CD14-positive monocyte (primary cell): ENCODE measurements at regions not wholly inside any gene's neighbourhood (a gene's known extent, or its start where the extent isn't known, plus 50 kb on each side); places are given as distances from the start of the nearest gene placed in this dataset.

Experiments used
- DNase-seq, 3 donors: peaks; one replicate each; pipeline ENCODE4 v3.0.0-alpha.2; 2011 to 2022
- H2AFZ ChIP-seq: 2 replicates; pipeline ENCODE4 v1.6.0; 2012; ENCODE audit warnings: mild to moderate bottlenecking, low read depth, low read length, inconsistent platforms; ENCODE audit not compliant: insufficient read depth, poor library complexity, severe bottlenecking
- H3K27ac ChIP-seq, 2 donors: 1 replicate in 1 of 2; 2 replicates in 1 of 2; pipeline ENCODE4 v1.5.1; 2012 to 2013; ENCODE audit warnings: low read length in 2 of 2, control low read depth in 1 of 2, inconsistent platforms in 1 of 2, low read depth in 1 of 2, mild to moderate bottlenecking in 1 of 2
- H3K27me3 ChIP-seq, 2 donors: one replicate each; pipeline versions ENCODE4 v1.6.0 to v1.6.1; 2011 to 2013; ENCODE audit warnings: low read length in 2 of 2; ENCODE audit not compliant: control insufficient read depth in 2 of 2, insufficient read depth in 2 of 2
- H3K36me3 ChIP-seq, 2 donors: replicated peaks in 1 of 2; 1 replicate in 1 of 2; 2 replicates in 1 of 2; pipeline versions ENCODE4 v1.5.1 to v1.6.1; 2012 to 2013; ENCODE audit warnings: low read length in 2 of 2, control low read depth in 1 of 2, inconsistent platforms in 1 of 2, mild to moderate bottlenecking in 1 of 2; ENCODE audit not compliant: insufficient read depth in 2 of 2, control insufficient read depth in 1 of 2
- H3K4me1 ChIP-seq, 2 donors: 1 replicate in 1 of 2; 2 replicates in 1 of 2; pipeline versions ENCODE4 v1.5.1 to v1.6.1; 2012 to 2013; ENCODE audit warnings: low read length in 2 of 2, control low read depth in 1 of 2, inconsistent platforms in 1 of 2, mild to moderate bottlenecking in 1 of 2, moderate library complexity in 1 of 2; ENCODE audit not compliant: insufficient read depth in 2 of 2, control insufficient read depth in 1 of 2
- H3K4me2 ChIP-seq: replicated peaks from 2 replicates; pipeline ENCODE3; 2012; ENCODE audit warnings: low read length, moderate library complexity, mild to moderate bottlenecking; ENCODE audit not compliant: poor library complexity, severe bottlenecking; ENCODE audit errors: extremely low read depth
- H3K4me3 ChIP-seq, 3 experiments: fragments of 200-600 bp in 1 of 3; sonication (generic) in 1 of 3; replicated peaks in 1 of 3; 1 replicate in 2 of 3; 2 replicates in 1 of 3; pipeline ENCODE4 v1.5.1; 2011 to 2013; ENCODE audit warnings: low read length in 3 of 3, mild to moderate bottlenecking in 3 of 3, control low read depth in 2 of 3, low read depth in 2 of 3, inconsistent platforms in 1 of 3, moderate library complexity in 1 of 3
- H3K79me2 ChIP-seq: 2 replicates; pipeline ENCODE4 v1.6.0; 2012; ENCODE audit warnings: mild to moderate bottlenecking, control low read depth, inconsistent platforms, low read length, moderate library complexity; ENCODE audit not compliant: insufficient read depth
- H3K9ac ChIP-seq: 2 replicates; pipeline ENCODE4 v1.6.0; 2017; ENCODE audit warnings: low read length, mild to moderate bottlenecking; ENCODE audit not compliant: insufficient read depth, poor library complexity, severe bottlenecking
- H3K9me3 ChIP-seq, 2 donors: replicated peaks in 1 of 2; 1 replicate in 1 of 2; 2 replicates in 1 of 2; pipeline versions ENCODE4 v1.5.1 to v1.6.1; 2012 to 2013; ENCODE audit warnings: low read length in 2 of 2, control low read depth in 1 of 2; ENCODE audit not compliant: control insufficient read depth in 1 of 2, insufficient read depth in 1 of 2
- H4K20me1 ChIP-seq: 2 replicates; pipeline ENCODE4 v1.6.0; 2012; ENCODE audit warnings: mild to moderate bottlenecking, low read length, control low read depth, moderate library complexity; ENCODE audit not compliant: insufficient read depth
- H3K27ac Mint-ChIP-seq, 7 donors: one replicate each; pipeline ENCODE4 v1.8.0; 2020; ENCODE audit warnings: mild to moderate bottlenecking in 7 of 7, mixed read lengths in 7 of 7, moderate library complexity in 6 of 7, inconsistent platforms in 2 of 7
- H3K27me3 Mint-ChIP-seq, 3 donors: one replicate each; pipeline ENCODE4 v1.8.0; 2021 to 2022; ENCODE audit warnings: low read depth in 3 of 3, mild to moderate bottlenecking in 3 of 3, mixed read lengths in 3 of 3, moderate library complexity in 3 of 3, inconsistent platforms in 1 of 3
- H3K36me3 Mint-ChIP-seq, 2 donors: one replicate each; pipeline ENCODE4 v1.8.0; 2020; ENCODE audit warnings: mixed read lengths in 2 of 2, inconsistent platforms in 1 of 2, mild to moderate bottlenecking in 1 of 2
- H3K4me1 Mint-ChIP-seq: one replicate; pipeline ENCODE4 v1.8.0; 2020; ENCODE audit warnings: mild to moderate bottlenecking, mixed read lengths
- H3K4me3 Mint-ChIP-seq, 2 donors: one replicate each; pipeline ENCODE4 v1.8.0; 2020; ENCODE audit warnings: mild to moderate bottlenecking in 2 of 2, mixed read lengths in 2 of 2, moderate library complexity in 1 of 2
- H3K9me3 Mint-ChIP-seq, 7 donors: one replicate each; pipeline ENCODE4 v1.8.0; 2020 to 2022; ENCODE audit warnings: mixed read lengths in 7 of 7, mild to moderate bottlenecking in 6 of 7, moderate library complexity in 6 of 7, inconsistent platforms in 2 of 7
- CTCF ChIP-seq: fragments of 200-600 bp; IDR thresholded peaks from one replicate; pipeline ENCODE4 v1.8.0; 2022; ENCODE audit warnings: antibody characterized with exemption, mild to moderate bottlenecking
- WGBS: methylation state at CpG from one replicate; pipeline ENCODE4 v1.1.5; 2013; ENCODE audit warnings: missing lambda C conversion rate; ENCODE audit not compliant: insufficient coverage; 5-methylcytosine and 5-hydroxymethylcytosine counted together
- intact Hi-C, 2 donors: fragments of 100-400 bp; cut with micrococcal nuclease; formaldehyde crosslinking; loops; one replicate each; pipeline versions ENCODE4 v1.15.0 to v1.15.1; 2023

- Mint-ChIP-seq H3K9me3 (peaks cover 0 to 5% (median 0%) of the 10 kb centered on the region in 7 donors), H3K27me3 (no peaks in the 10 kb centered on the region), H3K36me3 (no peaks in the 10 kb centered on the region), H3K4me3 (no peak overlapping the region), H3K27ac (no peak overlapping the region), H3K4me1 (peaks cover 27% of the 10 kb centered on the region)
- no peaks in the 10 kb centered on the region for H3K27me3 ChIP-seq
- H3K4me1 ChIP-seq: peaks cover 27 to 29% of the 10 kb centered on the region in 2 donors
- no peak overlapping the region for H3K9ac ChIP-seq
- H3K79me2 ChIP-seq: peaks cover 24% of the 10 kb centered on the region
- no peak overlapping the region for H3K27ac ChIP-seq
- no peak overlapping the region for H2AFZ ChIP-seq
- 0% methylated on average over 1 of the region's 2 CpGs for WGBS
- intact Hi-C loops: loop anchor here in 1 of 2 donors (5.0 kb wide), 1 partner anchor 114 kb away; no protein-coding TSS in a partner anchor
- no peak for TF ChIP-seq CTCF
- H4K20me1 ChIP-seq: no peaks in the 10 kb centered on the region
- no peak overlapping the region for H3K4me2 ChIP-seq
- H3K4me3 ChIP-seq: no peak overlapping the region
- no peaks in the 10 kb centered on the region for H3K36me3 ChIP-seq
- H3K9me3 ChIP-seq: no peaks in the 10 kb centered on the region
- DNase-seq: no peak
These were observed 99.7 kb upstream of the SERTAD2 start for GRCh38 chr2:64753399-64753798.

GRCh38 chr2:64754570-64754969, 100.9 kb upstream of the SERTAD2 start:
- H4K20me1 ChIP-seq: no peaks in the 10 kb centered on the region
- Mint-ChIP-seq H3K9me3 (peaks cover 0 to 5% (median 0%) of the 10 kb centered on the region in 7 donors), H3K27ac (no peak overlapping the region), H3K4me1 (peaks cover 16% of the 10 kb centered on the region), H3K4me3 (no peak overlapping the region), H3K27me3 (no peaks in the 10 kb centered on the region), H3K36me3 (no peaks in the 10 kb centered on the region)
- no peaks in the 10 kb centered on the region for H3K9me3 ChIP-seq
- no peak overlapping the region for H3K4me3 ChIP-seq
- H3K4me1 ChIP-seq: peaks cover 15 to 18% of the 10 kb centered on the region in 2 donors
- DNase-seq: no peak
- H3K4me2 ChIP-seq: no peak overlapping the region
- no peak overlapping the region for H3K9ac ChIP-seq
- no peak overlapping the region for H3K27ac ChIP-seq
- H2AFZ ChIP-seq: no peak overlapping the region
- H3K27me3 ChIP-seq: no peaks in the 10 kb centered on the region
- no peaks in the 10 kb centered on the region for H3K36me3 ChIP-seq
- WGBS: no CpG with 5 or more reads among the region's 1 CpG
- peaks cover 14% of the 10 kb centered on the region for H3K79me2 ChIP-seq
- TF ChIP-seq CTCF: no peak
- intact Hi-C loops: loop anchor here in 1 of 2 donors (5.0 kb wide), 1 partner anchor 113 kb away; no protein-coding TSS in a partner anchor
